HG02840 (cell line): ENCODE measurements at regions not wholly inside any gene's neighbourhood (a gene's known extent, or its start where the extent isn't known, plus 50 kb on each side); places are given as distances from the start of the nearest gene placed in this dataset.

Experiments used
- ATAC-seq: cut with Tn5 transposase; IDR thresholded peaks from one replicate; pipeline ENCODE4 v1.9.1; 2021; ENCODE audit warnings: mild to moderate bottlenecking, moderate library complexity, moderate number of reproducible peaks; ENCODE audit not compliant: unreplicated experiment, low FRiP score

DNA sequence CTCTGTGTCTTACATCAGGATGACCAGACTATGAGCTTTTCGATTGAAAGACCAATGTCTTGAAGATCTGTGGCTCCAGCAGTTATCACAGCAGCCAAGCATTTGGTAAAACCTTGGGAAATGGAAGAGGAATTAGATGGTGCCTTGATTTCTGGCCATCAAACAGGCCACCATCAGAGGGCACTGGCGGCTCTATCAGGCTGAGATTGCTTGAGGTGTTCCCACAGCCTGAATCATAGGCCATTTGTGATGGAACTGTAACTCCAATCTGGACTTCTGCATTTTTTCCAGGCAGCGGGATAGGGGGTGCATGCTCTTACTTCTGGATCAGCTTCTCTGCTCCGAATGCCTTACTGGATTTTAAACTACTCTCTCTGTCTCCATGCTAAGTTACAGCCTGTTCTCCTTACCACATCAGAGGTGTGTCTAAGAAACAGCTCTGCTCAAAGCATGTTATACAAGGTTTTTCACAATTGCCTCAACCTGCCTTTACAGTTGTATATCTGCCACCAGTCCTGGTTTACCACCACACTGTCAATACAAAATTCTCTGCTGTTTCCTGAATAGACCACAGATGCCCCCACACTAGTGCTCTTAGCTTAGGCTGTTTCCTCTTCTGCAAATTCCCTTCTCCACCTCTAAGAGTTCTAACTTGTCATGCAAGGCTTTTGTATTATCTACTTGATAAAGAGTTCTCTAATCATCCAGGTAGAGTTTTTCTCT, 180.9 kb downstream of the PTGER3 start:
- no peak for ATAC-seq

DNA sequence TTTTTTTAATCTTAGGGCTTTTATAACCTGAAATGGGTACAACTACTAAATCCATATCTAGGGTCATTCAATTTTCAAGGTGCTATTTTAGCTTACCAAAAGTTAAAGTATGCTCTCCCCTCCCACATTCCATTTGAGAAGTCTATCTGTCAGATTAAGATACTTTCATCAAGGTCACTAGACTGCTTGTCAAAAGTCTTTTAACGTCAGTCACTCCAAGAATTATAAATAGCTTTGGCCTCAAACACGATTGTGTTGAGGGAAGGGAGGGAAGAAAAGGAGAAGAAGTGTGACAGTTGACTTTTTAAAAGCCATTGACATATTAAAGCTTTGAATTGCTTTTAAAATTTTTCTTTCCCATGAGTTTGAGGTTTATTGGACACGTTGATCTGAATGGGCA, 175.8 kb downstream of the PTGER3 start:
- ATAC-seq = no peak

- no peak for ATAC-seq
These were observed 173.6 kb downstream of the PTGER3 start for GRCh38 chr1:70874063-70874462.

GRCh38 chr1:70874818-70875217, 172.8 kb downstream of the PTGER3 start:
- ATAC-seq = no peak

- no peak for ATAC-seq
These were observed 170.3 kb downstream of the PTGER3 start for GRCh38 chr1:70877343-70877742.

DNA sequence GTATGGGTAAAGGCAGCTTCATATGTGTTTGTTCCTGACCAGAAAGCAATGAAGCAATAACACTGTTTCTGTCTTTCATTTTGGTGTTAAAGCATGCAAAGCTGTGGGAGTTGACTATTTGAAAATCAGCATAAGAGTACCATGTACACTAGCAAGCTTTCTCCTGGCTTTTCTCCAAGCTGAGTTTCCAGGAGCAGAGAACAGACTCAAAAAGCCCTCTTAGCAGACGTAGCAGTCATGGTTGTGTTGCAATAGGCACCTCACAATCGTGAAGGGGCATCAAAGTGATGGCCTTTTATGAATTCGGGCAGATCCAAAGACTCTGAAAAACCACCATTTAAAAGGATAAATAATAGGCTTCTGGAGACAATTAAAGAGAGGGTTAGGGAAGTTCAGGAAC, 159.7 kb downstream of the PTGER3 start:
- ATAC-seq = no peak

GRCh38 chr1:70888722-70889121, 158.9 kb downstream of the PTGER3 start:
- no peak for ATAC-seq

DNA sequence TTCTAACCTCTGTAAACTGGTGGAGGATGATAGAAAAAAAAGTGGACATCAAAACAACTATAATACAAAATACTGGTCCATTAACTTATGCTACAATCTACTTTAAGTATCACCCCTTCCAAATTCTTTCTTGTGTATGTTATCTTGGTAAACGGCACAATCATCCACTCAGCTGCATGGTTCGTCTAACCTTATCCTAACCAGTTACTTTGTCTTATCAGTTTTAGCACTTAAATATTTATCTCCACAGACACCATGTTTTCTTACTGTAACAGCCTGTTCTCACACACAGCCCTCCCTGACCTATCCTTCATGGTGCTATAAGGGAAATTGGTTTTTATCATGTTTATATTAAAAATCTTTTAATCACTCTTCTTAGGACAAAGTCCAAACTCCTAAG, 157.2 kb downstream of the PTGER3 start:
- no peak for ATAC-seq

- no peak for ATAC-seq
These were observed 156.4 kb downstream of the PTGER3 start for GRCh38 chr1:70891051-70891843.

DNA sequence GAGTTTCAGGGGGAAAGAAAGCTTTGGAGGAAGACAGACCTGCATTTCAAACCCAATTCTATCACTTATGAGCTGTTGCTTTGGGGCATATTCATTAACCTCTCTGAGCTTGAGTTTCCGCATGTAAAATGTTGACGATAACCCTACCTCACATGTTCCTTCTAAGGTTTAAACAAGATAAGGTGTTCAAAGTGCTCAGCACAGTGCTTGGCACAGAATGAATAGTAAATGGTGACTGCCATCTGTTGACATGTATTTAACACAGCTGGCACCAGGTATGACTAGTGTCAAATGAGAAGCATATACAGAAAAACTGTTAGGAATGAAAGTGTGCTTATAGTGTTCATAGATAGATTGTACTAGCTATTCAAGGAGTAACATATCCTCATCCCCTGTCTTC, 155.5 kb downstream of the PTGER3 start:
- ATAC-seq = no peak

GRCh38 chr1:70892930-70893329, 154.7 kb downstream of the PTGER3 start:
- ATAC-seq = no peak

DNA sequence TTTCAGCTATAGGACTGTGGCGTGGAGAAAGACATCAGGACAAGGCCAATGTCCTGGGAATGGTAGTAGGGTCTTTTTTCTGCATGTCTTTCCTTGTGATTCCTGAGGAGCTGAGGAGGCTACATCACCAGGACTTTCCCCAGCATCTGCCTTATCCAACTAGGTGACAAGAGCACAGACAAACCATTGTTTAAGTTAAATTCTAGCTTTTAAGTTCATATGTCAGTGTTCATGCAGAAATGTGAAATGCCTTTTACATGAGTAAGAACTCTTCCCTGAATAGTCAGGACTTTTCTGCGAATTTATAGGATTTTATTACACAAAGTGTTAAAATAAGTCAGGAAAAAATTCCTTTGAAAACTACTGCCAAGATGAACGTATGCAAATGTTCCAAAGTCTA, 154.2 kb downstream of the PTGER3 start:
- ATAC-seq = no peak

DNA sequence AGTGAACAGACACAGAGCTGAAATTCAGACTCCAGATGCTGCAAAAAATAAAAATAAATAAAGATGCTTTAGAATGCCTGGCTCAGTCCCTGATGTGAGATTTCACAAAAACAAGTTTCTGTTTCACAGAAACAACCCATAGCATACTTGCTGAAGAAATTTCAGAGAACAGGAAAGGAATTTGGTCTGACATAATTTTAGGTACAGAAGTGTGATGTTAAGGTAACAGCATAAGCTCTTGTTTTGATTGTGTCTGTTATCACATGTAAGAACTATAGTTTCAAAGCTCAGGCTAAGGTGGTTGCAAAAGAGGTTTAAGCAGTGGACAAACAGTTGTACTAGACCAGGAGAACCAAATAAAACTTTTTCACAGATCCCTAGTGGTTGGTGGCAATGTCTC, 152.1 kb downstream of the PTGER3 start:
- no peak for ATAC-seq

DNA sequence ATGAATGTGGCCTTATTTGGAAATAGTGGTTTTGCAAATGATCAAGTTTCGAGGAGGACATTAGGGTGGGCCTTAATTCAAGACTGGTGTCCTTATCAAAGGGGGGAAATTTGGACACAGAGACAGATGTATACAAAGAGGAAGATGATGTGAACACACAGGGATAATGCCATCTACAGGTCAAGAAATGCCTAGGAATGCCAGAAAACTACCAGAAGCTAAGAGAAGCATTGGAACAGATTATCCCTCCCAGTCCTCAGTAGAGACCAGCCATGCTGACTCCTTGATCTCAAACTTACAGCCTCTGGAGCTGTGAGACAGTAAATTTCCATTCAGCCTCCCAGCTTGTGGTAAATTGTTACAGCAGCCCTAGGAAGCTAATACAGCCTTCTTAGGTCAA, 151.4 kb downstream of the PTGER3 start:
- ATAC-seq = no peak

DNA sequence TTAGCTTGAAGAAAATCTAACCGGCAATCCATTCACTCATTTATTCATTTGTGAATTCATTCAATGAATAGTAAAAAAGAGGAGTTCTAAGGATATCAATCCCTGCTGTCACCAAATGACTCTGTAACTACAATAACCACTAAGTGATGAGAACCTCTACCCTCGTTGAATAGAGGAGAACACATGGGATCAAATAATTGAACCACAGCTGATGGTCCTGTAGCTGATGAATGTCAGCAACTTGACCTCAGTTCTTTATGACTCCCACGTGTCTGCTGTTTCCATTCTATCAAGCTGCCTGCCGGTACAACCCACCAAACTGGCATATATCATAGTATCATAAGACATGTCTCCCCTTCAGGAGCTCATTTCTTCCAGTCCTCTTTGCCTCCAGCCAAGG, 150.3 kb downstream of the PTGER3 start:
- no peak for ATAC-seq

DNA sequence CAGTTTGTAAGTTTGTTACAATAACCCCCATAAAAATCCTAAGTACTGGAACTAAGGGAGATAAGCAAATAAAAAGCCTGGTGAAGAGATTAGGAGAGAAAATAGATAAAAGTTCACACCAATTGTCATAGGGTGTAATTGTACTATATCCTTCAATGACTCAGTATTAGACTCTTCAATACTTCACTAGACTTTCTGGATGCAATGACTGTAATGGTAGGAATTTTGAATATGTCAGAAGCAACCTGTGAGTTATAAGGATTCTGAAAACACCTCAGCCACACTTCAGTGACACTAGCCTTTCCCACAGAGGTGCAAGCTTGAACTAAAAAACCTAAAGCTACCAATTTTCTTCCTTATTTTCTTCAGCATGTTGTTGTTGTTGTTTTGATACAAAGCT, 147.9 kb downstream of the PTGER3 start:
- no peak for ATAC-seq

DNA sequence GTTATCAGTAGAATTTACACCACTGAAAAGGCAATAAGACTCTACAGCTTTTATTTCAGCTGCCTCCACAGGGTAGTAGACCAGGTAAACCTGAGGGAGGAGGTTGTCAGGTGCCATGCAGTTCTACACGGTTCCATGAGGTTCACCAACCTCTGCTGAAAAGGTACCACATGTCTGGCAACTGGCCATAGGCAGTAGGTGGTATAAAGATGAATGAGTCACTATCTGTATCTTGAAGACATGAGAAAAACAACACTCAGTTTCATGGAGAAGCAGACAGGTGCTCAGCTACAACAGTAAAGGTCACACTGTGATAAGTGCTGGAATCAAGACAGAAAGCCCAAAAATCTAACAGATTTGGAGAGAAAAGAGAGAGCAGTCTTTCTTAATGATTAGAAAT, 145.4 kb downstream of the PTGER3 start:
- no peak for ATAC-seq

DNA sequence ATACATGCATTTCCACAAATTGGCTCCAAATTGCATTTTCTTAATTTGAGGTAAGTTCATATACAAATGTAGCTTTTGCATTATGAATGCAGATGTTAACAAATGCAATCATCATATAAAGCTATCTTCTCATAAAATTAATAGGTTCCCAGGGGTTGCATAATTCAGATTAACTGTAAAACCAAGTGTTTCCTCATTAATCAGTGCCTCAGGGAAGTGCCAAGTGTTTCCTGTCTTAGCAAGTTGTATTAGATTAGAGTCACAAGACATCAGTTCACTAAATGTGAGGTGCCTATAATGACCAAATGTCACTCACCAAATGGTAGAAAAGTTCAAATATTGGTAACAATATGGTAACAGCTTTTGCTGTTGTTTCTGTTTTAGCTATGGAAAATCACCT, 140.8 kb downstream of the PTGER3 start:
- ATAC-seq = no peak

GRCh38 chr1:70907563-70908310, 139.9 kb downstream of the PTGER3 start:
- no peak for ATAC-seq

GRCh38 chr1:70909262-70909822, 138.3 kb downstream of the PTGER3 start:
- no peak for ATAC-seq

DNA sequence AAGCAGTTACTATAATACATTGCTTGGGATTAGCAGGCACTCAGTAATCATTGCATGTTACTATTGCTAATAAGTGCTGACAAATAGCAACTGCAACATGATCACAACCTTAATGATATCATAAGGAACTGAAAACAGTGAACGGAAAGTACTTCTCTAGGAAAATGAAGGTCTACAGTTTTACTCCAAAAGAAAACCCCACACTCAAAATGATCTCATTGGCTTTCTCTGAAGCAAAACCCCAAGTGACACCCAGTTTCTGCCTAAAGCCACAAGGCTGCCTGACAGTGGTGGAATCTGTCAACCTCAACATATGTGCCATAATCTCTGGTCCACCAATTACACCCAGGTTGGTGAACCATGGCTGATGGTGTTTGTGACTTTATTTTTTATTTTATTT, 137.6 kb downstream of the PTGER3 start:
- ATAC-seq = no peak
